ENCODE measurements at regions not wholly inside any gene's neighbourhood (a gene's known extent, or its start where the extent isn't known, plus 50 kb on each side); places are given as distances from the start of the nearest gene placed in this dataset.
"Not testable (repeated sequence)": the region's sequence is repeated elsewhere in the genome, so short reads cannot be mapped to it uniquely, and the experiment has no call there.

DNA sequence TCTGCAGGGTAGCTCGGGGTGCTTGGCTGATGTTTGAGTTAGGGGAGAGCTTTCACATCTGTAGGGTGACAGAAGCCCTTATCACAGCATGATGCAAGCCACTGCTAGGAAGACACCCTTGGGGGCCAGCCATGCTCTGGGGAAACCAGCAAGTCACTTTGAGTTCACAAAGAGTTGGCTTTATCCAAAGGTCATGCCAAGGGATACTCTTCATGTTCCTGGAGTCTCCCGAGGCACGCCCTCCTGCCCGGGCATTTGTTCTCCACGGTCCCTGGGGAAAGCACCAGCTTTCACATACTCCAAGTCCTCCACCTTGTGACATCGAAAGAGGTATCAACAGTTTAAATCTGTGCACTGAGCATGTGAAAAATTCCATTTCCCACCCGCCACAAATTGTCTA is 227.7 kb downstream of the VAPA start:
- no peak for DNase-seq (ENCODE audit: low read depth in 2 of 2)

- no peak for DNase-seq (ENCODE audit: low read depth in 2 of 2)
These were observed 228.2 kb downstream of the VAPA start for GRCh38 chr18:10142056-10142455.

- no peak for DNase-seq (ENCODE audit: low read depth in 2 of 2)
These were observed 228.8 kb downstream of the VAPA start for GRCh38 chr18:10142496-10143160.

GRCh38 chr18:10143596-10143995 is 229.8 kb downstream of the VAPA start:
- DNase-seq (ENCODE audit: low read depth in 2 of 2): no peak

GRCh38 chr18:10145546-10145945 is 231.7 kb downstream of the VAPA start:
- no peak for DNase-seq (ENCODE audit: low read depth in 2 of 2)

DNA sequence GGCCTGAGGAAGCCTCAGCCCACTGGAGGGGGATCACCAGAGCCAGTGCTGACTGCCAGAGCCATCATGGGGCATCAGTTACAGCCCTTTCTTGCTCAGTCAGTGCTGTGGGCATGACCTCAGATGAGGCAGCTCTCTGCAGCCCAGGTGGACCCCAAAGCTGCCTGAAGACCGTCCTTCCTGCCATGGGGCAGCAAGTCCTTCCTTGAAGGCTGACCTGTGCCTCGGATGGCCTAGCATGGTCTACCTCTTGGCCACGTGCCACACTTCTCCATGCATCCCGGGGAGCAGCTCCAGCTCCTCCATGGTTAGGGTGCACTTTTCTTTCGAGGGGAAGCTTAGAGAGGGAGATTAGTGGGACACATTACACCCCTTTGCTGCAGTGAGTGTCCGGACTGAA is 233.4 kb downstream of the VAPA start:
- DNase-seq (ENCODE audit: low read depth in 2 of 2): no peak

DNA sequence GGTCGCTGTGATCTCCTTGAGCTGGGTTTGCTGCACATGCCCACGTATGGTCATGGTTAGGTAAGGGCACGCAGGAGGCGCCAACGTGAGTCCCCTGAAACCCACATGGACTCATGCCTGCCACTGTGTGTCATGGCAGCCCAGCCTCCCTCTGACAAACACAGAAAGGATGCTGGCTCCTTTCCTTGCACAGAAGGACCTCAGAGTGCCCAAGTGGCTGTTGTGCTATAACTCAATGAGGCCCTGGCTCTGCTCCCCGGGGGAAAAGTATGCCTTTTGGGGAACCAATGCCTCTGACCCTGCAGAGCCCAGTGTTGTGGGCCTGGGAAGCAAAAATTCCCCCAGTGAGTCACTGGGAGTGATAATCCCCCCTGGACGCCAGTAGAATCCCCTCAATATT is 233.9 kb downstream of the VAPA start:
- no peak for DNase-seq (ENCODE audit: low read depth in 2 of 2)

DNA sequence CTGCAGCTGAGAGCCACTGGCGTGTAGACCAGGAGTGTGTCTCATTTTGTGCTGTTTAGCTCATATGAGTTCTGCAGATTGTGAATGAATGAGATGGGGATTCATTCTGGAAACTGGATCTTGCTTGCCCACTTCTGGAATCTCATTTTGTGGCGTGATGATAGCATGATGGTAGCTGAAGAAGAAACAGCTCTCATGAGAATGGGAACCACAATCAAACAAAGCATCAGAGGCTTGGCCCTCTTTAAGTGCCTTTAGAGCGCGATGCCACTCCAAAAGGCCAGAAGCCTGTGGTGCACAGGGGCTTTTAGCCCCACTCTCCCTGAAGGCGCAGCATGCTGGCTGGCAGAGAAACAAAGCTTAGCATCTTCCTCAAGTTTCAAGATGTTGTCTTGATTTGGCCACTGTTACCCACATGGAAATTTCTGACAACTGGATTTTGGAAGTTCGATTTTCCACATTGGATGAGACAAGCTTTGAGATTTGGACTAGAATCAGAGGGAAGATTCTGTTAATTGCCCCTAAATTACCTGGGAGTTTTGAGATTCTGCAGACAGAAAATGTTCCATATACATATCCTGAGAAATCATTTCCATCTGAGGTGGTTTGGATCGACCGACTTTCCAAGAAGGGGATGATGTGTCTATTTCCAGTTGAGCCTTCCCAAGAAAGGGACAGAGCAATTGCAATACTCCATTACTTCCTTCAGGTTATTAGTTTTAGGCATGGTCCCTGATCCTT is 234.5 kb downstream of the VAPA start:
- no peak for DNase-seq (ENCODE audit: low read depth in 2 of 2)

- no peak for DNase-seq (ENCODE audit: low read depth in 2 of 2)
These were observed 236.1 kb downstream of the VAPA start for GRCh38 chr18:10149768-10150556.

GRCh38 chr18:10150576-10150975 is 236.8 kb downstream of the VAPA start:
- DNase-seq (ENCODE audit: low read depth in 2 of 2): not testable (repeated sequence)

- DNase-seq (ENCODE audit: low read depth in 2 of 2): no peak
These were observed 238.7 kb downstream of the VAPA start for GRCh38 chr18:10152475-10152874.

DNA sequence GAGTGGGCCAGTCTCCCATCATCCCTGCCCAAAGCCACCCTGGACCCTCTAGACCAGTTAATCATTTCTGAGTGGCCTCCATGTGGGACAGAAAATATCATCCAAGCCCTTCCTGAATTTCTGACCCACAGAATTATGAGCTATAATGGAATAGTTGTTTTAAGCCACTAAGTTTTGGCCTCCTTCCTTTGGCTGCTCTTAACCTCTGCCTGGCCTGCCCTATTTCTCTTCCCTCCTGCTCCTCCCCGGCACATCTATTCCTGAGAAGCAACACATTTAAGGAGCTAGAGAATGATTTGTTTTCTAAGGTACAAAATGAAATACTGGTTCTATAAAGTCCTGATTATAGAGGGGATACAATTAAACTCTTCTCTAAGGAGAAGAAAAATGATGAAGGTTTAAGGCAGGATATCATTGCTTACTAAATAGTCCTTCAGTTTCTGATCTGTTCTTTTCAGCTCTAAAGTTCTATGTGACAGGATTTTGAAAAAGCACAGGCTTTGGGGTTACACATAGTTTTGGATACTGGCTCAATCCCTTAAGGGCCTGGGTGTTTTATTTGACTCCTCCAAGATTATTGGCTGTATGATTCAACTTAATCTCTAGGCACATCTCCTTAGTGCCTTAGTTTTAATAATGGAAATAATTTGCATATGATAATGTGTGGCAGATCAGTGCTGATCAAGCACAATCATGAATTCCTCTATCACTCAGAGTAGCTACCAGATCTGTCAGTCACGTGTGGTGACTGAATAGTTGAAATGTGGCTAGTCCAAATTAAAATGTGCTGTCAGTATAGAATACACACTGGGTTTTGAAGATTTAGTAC is 240.3 kb downstream of the VAPA start:
- no peak for DNase-seq (ENCODE audit: low read depth in 2 of 2)

DNA sequence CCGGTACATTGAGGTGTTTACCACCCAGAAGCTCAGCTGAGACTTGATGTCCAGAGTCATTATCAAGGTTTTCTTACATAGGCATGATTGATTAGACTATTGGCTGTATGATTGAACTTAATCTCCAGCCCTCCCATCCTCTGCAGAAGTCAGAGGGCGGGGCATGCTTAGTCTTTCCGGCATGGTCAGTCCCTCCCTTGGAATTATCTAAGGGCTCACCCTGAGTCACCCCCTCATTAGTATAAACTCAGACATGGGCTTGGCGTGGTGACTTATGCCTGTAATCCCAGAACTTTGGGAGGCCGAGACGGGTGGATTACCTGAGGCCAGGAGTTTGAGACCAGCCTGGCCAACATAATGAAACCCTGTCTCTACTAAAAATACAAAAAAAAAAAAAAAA is 243.9 kb downstream of the VAPA start:
- DNase-seq (ENCODE audit: low read depth in 2 of 2): no peak

GRCh38 chr18:10160251-10160650 is 246.4 kb downstream of the VAPA start:
- no peak for DNase-seq (ENCODE audit: low read depth in 2 of 2)

- DNase-seq (ENCODE audit: low read depth in 2 of 2): no peak
These were observed 247.5 kb downstream of the VAPA start for GRCh38 chr18:10161315-10161714.

DNA sequence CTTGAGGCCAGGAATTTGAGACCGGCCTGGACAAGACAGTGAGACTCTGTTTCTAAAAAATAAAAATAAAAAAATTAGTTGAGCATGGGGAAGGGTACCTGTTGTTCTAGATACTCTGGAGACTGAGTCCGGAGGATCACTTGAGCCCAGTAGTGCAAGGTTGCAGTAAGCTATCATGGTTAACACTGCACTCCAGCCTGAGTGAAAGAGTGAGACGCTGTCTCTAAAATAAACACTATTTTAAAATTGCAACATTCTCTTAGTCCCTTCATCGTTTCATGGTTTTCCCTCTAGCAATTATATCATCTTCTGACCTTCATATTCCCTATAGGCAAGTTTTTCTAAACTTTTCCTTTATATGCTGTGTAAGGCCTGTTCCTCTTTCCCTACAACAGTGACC is 248.5 kb downstream of the VAPA start:
- no peak for DNase-seq (ENCODE audit: low read depth in 2 of 2)

- no peak for DNase-seq (ENCODE audit: low read depth in 2 of 2)
These were observed 250.7 kb downstream of the VAPA start for GRCh38 chr18:10164271-10165071.

GRCh38 chr18:10166164-10166807 is 252.5 kb downstream of the VAPA start:
- no peak for DNase-seq (ENCODE audit: low read depth in 2 of 2)

DNA sequence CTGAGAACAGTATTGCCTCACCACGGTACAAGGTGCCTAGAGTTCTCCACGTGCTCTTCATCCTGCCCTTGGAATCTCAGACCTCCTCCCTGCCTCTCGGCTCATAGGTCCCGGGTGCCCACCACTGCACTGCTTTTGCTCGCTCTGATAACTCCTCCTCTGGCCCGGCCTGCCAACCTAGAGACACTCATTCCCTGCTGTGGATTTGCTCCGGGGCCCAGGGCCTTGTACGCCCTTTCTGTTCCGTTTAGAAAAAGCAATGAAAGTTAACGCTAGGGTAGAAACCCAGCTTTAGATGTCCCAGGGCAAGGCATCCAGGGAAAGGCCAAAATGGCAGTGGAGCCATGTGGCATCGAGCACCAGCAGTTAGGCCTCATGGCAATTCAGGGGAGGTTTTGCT is 253.9 kb downstream of the VAPA start:
- no peak for DNase-seq (ENCODE audit: low read depth in 2 of 2)

DNA sequence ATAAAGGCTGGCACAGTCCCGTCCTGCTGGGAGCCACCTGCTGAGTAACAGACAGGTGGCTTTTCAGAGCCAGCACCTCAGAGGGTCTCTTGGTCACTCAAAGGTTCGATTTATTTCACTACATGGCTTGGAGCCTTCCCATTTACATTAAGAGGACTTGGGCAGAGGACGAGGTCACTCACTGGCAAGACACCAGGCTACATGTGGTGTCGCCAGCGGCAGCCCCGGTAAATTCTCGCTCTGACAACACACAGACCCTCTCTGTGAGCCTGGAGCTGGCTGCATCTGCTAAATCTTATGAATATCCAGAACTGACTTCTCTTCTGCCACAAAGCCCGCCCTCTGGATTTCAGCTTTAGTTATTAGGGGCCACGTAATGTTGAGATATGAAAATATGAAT is 254.7 kb downstream of the VAPA start:
- DNase-seq (ENCODE audit: low read depth in 2 of 2): no peak
